K562 (cell line): ENCODE measurements at regions not wholly inside any gene's neighbourhood (a gene's known extent, or its start where the extent isn't known, plus 50 kb on each side); places are given as distances from the start of the nearest gene placed in this dataset.

ENCODE experiments used
- ATAC-seq: fragments of 200-7000 bp; cut with Tn5 transposase; 3 replicates; pipeline ENCODE4 v1.9.1; 2020; ENCODE audit warnings: moderate library complexity
- BruUV-seq: library from RNA; stranded (reverse); fragments of 400-500 nt; replicated peaks from 2 replicates; lab custom pipeline; 2021; lab: Mats Ljungman, UMichigan
- CTCF ChIA-PET: fragments of 300-600 bp; formaldehyde crosslinking; extraction: SDS; loops from one replicate; lab custom pipeline; 2021; ENCODE audit warnings: low intra/inter-chr PET ratio; lab: Yijun Ruan, JAX
- POLR2A ChIA-PET: fragments of 300-600, 350-650 bp; sonication (Branson Sonifier 250); formaldehyde crosslinking; extraction: SDS; loops from one replicate; lab custom pipeline; 2021; ENCODE audit warnings: antibody characterized with exemption, inconsistent platforms; lab: Yijun Ruan, JAX
- DNase-seq, 4 experiments: peaks; one replicate each; pipeline versions ENCODE4 v3.0.0 to v3.0.0-alpha.2; 2011 to 2018; ENCODE audit warnings: low spot score in 3 of 4, mixed read lengths in 3 of 4; ENCODE audit errors: extremely low read depth in 1 of 4
- FAIRE-seq: peaks from 2 replicates; lab custom pipeline; 2011; peaks lifted over from hg19 to GRCh38; lab: Jason Lieb, UNC
- H2AFZ ChIP-seq: 2 replicates; pipeline ENCODE4 v1.6.0; 2011; ENCODE audit warnings: low read depth, low read length, control low read depth, inconsistent platforms
- H3K27ac ChIP-seq: fragments of 200-600 bp; 3 replicates; pipeline ENCODE4 v1.8.0; 2011; ENCODE audit warnings: low read depth, mild to moderate bottlenecking, control low read depth, inconsistent platforms, low read length, moderate library complexity, mixed read lengths; ENCODE audit errors: extremely low read depth
- H3K27me3 ChIP-seq, 2 experiments: fragments of 300-600 bp in 1 of 2; 2 replicates in 1 of 2; 3 replicates in 1 of 2; pipeline versions ENCODE4 v1.6.0 to v1.8.0; 2011; ENCODE audit warnings: inconsistent platforms in 2 of 2, low read length in 2 of 2, mild to moderate bottlenecking in 1 of 2, mixed read lengths in 1 of 2, moderate library complexity in 1 of 2; ENCODE audit not compliant: control insufficient read depth in 2 of 2, insufficient read depth in 2 of 2
- H3K36me3 ChIP-seq: fragments of 300-600 bp; 3 replicates; pipeline ENCODE4 v1.8.0; 2011; ENCODE audit warnings: mild to moderate bottlenecking, low read length, inconsistent platforms; ENCODE audit not compliant: control insufficient read depth, insufficient read depth
- H3K4me1 ChIP-seq, 2 experiments: fragments of 200-600 bp in 1 of 2; replicated peaks in 1 of 2; 2 replicates in 1 of 2; 3 replicates in 1 of 2; pipeline versions ENCODE4 v1.5.1 to v1.8.0; 2011; ENCODE audit warnings: inconsistent platforms in 2 of 2, low read length in 2 of 2, mild to moderate bottlenecking in 1 of 2, mixed read lengths in 1 of 2, moderate library complexity in 1 of 2; ENCODE audit not compliant: control insufficient read depth in 2 of 2, insufficient read depth in 2 of 2
- H3K4me2 ChIP-seq: 2 replicates; pipeline ENCODE4 v1.6.1; 2011; ENCODE audit warnings: low read length, control low read depth, inconsistent platforms, mixed read lengths; ENCODE audit not compliant: insufficient read depth
- H3K4me3 ChIP-seq: fragments of 200-600 bp; sonication (generic), shearing (Covaris generic); 2 replicates; pipeline ENCODE4 v1.5.1; 2016; ENCODE audit warnings: control low read depth, inconsistent platforms
- H3K79me2 ChIP-seq: fragments of 200-600 bp; 3 replicates; pipeline ENCODE4 v1.8.0; 2011; ENCODE audit warnings: low read length, inconsistent platforms; ENCODE audit not compliant: control insufficient read depth, insufficient read depth
- H3K9ac ChIP-seq, 2 experiments: 2 replicates each; pipeline versions ENCODE4 v1.6.0 to v1.6.1; 2011; ENCODE audit warnings: low read depth in 2 of 2, low read length in 2 of 2, control low read depth in 1 of 2, inconsistent platforms in 1 of 2, mild to moderate bottlenecking in 1 of 2, mixed read lengths in 1 of 2; ENCODE audit not compliant: insufficient read depth in 1 of 2
- H3K9me1 ChIP-seq: one replicate; pipeline ENCODE4 v1.6.0; 2011; ENCODE audit warnings: inconsistent platforms, mild to moderate bottlenecking, low read length, moderate library complexity; ENCODE audit not compliant: control insufficient read depth, insufficient read depth
- H3K9me3 ChIP-seq: replicated peaks from 2 replicates; pipeline ENCODE4 v1.5.1; 2011; ENCODE audit warnings: low read depth, low read length, inconsistent platforms; ENCODE audit not compliant: control insufficient read depth, insufficient read depth
- H4K20me1 ChIP-seq: replicated peaks from 2 replicates; pipeline ENCODE4 v1.6.1; 2011; ENCODE audit warnings: low read length, inconsistent platforms, mixed read lengths; ENCODE audit not compliant: control insufficient read depth, insufficient read depth
- MCM3 ChIP-seq: fragments of 450-650 bp; IDR thresholded peaks from 2 replicates; pipeline ENCODE4 v1.6.1; 2016
- MYNN ChIP-seq, 2 experiments: sonication (generic); formaldehyde crosslinking in 1 of 2; IDR thresholded peaks; 2 replicates each; pipeline versions ENCODE4 v1.5.0 to v1.6.1; 2016 to 2020; ENCODE audit warnings: antibody characterized with exemption in 1 of 2, missing genetic modification reagents in 1 of 2
- PYGO2 ChIP-seq: fragments of 450-650 bp; IDR thresholded peaks from 2 replicates; pipeline ENCODE4 v1.6.1; 2016; ENCODE audit warnings: mild to moderate bottlenecking, missing genetic modification characterization, moderate library complexity, missing compliant biosample characterization
- RBBP5 ChIP-seq: fragments of 200-600 bp; sonication (generic); IDR thresholded peaks from 2 replicates; pipeline ENCODE4 v1.6.1; 2012; ENCODE audit warnings: borderline replicate concordance, mild to moderate bottlenecking, low read length, control low read depth, inconsistent platforms; ENCODE audit not compliant: insufficient read depth, poor library complexity, severe bottlenecking
- RUNX1 ChIP-seq: sonication (generic); IDR thresholded peaks from 2 replicates; pipeline ENCODE4 v1.6.1; 2016; ENCODE audit warnings: antibody characterized with exemption, low read depth
- XRCC5 ChIP-seq: fragments of 200-400 bp; formaldehyde crosslinking; IDR thresholded peaks from 2 replicates; pipeline ENCODE4 v1.6.1; 2017; ENCODE audit warnings: low read depth, mild to moderate bottlenecking, low read length
- ZNF75A ChIP-seq: fragments of 450-650 bp; formaldehyde crosslinking; IDR thresholded peaks from 2 replicates; pipeline ENCODE4 v1.4.0; 2020; ENCODE audit warnings: mild to moderate bottlenecking
- WGBS: fragments of 100-300 bp; shearing (Covaris generic); methylation state at CpG from one replicate; pipeline ENCODE4 v1.1.6; 2016; ENCODE audit warnings: low coverage, mixed read lengths; ENCODE audit not compliant: insufficient coverage; ENCODE audit errors: missing lambda C conversion rate; 5-methylcytosine and 5-hydroxymethylcytosine counted together
- in situ Hi-C: fragments of 300-500 bp; cut with MboI; formaldehyde crosslinking; loops from 4 replicates; pipeline ENCODE4 v1.15.0; 2018; ENCODE audit warnings: inconsistent platforms, mixed read lengths
- intact Hi-C: fragments of 100-400 bp; cut with micrococcal nuclease; formaldehyde crosslinking; loops from 2 replicates; pipeline ENCODE4 v1.14.2; 2022
- TF ChIP-seq, protein P1 (sequence below): fragments of 450-650 bp; IDR thresholded peaks from 2 replicates; pipeline ENCODE4 v1.6.1; 2018; ENCODE audit warnings: mild to moderate bottlenecking, low read depth; ENCODE audit not compliant: partially characterized antibody
- TF ChIP-seq, protein P2 (sequence below), 2 experiments: fragments of 200-800 bp in 1 of 2; sonication (Bioruptor generic) in 1 of 2; sonication (generic) in 1 of 2; formaldehyde crosslinking in 1 of 2; IDR thresholded peaks in 1 of 2; conservative IDR thresholded peaks in 1 of 2; 2 replicates each; pipeline versions ENCODE4 v1.5.0 to v1.6.1; 2016 to 2020; ENCODE audit warnings: missing compliant biosample characterization in 1 of 2, missing genetic modification characterization in 1 of 2, missing genetic modification reagents in 1 of 2

DNA sequence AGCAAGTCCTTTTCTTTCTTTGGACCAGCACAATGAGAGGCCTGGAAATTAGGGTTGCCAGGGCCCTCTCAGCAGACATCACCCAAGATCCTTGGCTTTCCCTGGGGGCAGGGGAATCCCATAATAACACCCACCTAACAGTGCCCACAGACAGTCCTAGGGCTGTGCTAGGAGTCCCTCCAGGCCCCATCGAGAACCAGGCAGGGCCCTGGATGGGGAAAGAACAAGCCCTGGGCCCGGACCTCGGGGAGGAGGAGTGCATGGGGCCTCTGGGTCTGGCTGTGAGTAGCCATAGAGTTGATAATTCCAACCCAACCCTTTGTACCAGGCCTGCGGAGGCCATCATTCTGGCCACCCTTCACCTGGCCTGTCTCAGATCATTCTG is 201.2 kb upstream of the ZMIZ1 start:
- intact Hi-C loops, result no loop called here
- POLR2A ChIA-PET, result no interaction called here

DNA sequence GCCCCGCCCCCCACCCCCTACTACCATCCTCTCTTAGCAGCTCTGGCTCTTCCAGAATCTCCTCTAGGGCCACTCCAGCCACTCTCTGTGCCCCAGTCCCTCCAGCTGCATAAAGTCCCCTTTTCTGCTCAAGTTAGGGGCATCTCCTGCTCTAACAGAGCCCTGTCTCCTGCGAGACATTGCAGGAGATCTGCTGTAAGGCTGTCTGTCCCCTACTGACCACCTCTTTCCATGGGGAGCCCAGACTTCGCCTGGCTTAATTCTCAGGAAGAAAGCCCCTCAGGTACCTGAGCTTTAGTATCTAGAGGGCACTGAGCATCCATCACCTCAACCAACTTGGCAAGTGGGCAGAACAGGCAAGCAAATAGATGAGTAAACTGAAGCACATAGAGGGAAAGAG is 200.7 kb upstream of the ZMIZ1 start:
- DNase-seq, result no peak

More for the DNA sequence above, 201.2 kb upstream of the ZMIZ1 start:
- Histone ChIP-seq H4K20me1 (peaks cover 5% of the 10 kb centered on the region; the same call in 1 of the 2 replicates), H3K36me3 (no peaks in the 10 kb centered on the region)
- CTCF ChIA-PET, result no interaction called here
- no peak for TF ChIP-seq RBBP5
- TF ChIP-seq RUNX1, result no peak
- TF ChIP-seq MYNN (IDR thresholded peaks at IDR 0.05), result no peak
- TF ChIP-seq MYNN (CRISPR knock-in tag; IDR thresholded peaks at IDR 0.05), result no peak
- TF ChIP-seq, protein P1, sequence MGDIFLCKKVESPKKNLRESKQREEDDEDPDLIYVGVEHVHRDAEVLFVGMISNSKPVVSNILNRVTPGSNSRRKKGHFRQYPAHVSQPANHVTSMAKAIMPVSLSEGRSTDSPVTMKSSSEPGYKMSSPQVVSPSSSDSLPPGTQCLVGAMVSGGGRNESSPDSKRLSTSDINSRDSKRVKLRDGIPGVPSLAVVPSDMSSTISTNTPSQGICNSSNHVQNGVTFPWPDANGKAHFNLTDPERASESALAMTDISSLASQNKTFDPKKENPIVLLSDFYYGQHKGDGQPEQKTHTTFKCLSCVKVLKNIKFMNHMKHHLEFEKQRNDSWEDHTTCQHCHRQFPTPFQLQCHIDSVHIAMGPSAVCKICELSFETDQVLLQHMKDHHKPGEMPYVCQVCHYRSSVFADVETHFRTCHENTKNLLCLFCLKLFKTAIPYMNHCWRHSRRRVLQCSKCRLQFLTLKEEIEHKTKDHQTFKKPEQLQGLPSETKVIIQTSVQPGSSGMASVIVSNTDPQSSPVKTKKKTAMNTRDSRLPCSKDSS, result no peak
- no peak for TF ChIP-seq MCM3
- TF ChIP-seq, all 486 proteins: peak for 0
- no TSS peak for BruUV-seq
- no peak for DNase-seq
- ATAC-seq, result no peak
- Histone ChIP-seq H2AFZ (no peak overlapping the region), H3K9me1 (no peaks in the 10 kb centered on the region), H3K27ac (no peak overlapping the region), H3K79me2 (no peaks in the 10 kb centered on the region), H3K27me3 (peaks cover 19 to 56% of the 10 kb centered on the region in 2 experiments), H3K4me1 (no peaks in the 10 kb centered on the region), H3K9ac (no peak overlapping the region), H3K4me2 (no peak overlapping the region), H3K9me3 (no peaks in the 10 kb centered on the region), H3K4me3 (no peak overlapping the region)
- WGBS, result 0% methylated on average over 4 of the region's 4 CpGs
- in situ Hi-C loops, result no loop called here
- FAIRE-seq, result no peak

More for the DNA sequence above, 200.7 kb upstream of the ZMIZ1 start:
- Histone ChIP-seq H3K9me1 (no peaks in the 10 kb centered on the region), H2AFZ (no peak overlapping the region), H3K4me1 (no peaks in the 10 kb centered on the region), H3K9ac (no peak overlapping the region), H3K4me3 (no peak overlapping the region), H3K27me3 (peaks cover 19 to 56% of the 10 kb centered on the region in 2 experiments), H3K36me3 (no peaks in the 10 kb centered on the region), H3K4me2 (no peak overlapping the region), H4K20me1 (peaks cover 5% of the 10 kb centered on the region; the same call in 1 of the 2 replicates), H3K9me3 (no peaks in the 10 kb centered on the region), H3K27ac (no peak overlapping the region), H3K79me2 (no peaks in the 10 kb centered on the region)
- no peak for FAIRE-seq
- BruUV-seq, result no TSS peak
- intact Hi-C loops, result no loop called here
- no peak for TF ChIP-seq XRCC5
- TF ChIP-seq, protein P2, sequence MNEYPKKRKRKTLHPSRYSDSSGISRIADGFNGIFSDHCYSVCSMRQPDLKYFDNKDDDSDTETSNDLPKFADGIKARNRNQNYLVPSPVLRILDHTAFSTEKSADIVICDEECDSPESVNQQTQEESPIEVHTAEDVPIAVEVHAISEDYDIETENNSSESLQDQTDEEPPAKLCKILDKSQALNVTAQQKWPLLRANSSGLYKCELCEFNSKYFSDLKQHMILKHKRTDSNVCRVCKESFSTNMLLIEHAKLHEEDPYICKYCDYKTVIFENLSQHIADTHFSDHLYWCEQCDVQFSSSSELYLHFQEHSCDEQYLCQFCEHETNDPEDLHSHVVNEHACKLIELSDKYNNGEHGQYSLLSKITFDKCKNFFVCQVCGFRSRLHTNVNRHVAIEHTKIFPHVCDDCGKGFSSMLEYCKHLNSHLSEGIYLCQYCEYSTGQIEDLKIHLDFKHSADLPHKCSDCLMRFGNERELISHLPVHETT (CRISPR knock-in tag; conservative IDR thresholded peaks at IDR 0.05 in 1 of 2, IDR thresholded peaks at IDR 0.05 in 1 of 2), result no peak
- no peak for TF ChIP-seq PYGO2
- TF ChIP-seq ZNF75A (CRISPR knock-in tag), result no peak
- no peak for ATAC-seq
- 0% methylated on average over 3 of the region's 3 CpGs for WGBS
- CTCF ChIA-PET, result no interaction called here
- POLR2A ChIA-PET, result interaction anchor here (1.0 kb wide), 1 partner anchor 26 kb away, joined by 3 read pairs; no protein-coding TSS in a partner anchor
- in situ Hi-C loops, result no loop called here
